Heart left ventricle (tissue), 13 donors: ENCODE measurements at regions not wholly inside any gene's neighbourhood (a gene's known extent, or its start where the extent isn't known, plus 50 kb on each side); places are given as distances from the start of the nearest gene placed in this dataset.

Source experiments
- POLR2A ChIP-seq, 2 donors: fragments of 450-650 bp; IDR thresholded peaks; one replicate each; pipeline ENCODE4 v1.6.1; 2017; ENCODE audit warnings: antibody characterized with exemption in 2 of 2, mild to moderate bottlenecking in 2 of 2, moderate library complexity in 2 of 2
- TF ChIP-seq, protein P1 (sequence below), 12 donors: fragments of 200-600 bp; sonication (generic) in 4 of 12; IDR thresholded peaks; one replicate each; pipeline versions ENCODE4 v1.5.0 to v1.8.0; 2018 to 2022; ENCODE audit warnings: antibody characterized with exemption in 12 of 12, mild to moderate bottlenecking in 5 of 12
- donor health status: ischemic (EF 13 %, LVEDD 7.1; RV severe dilation, severe dysfunction).
- donor health status: DM: no; HTN: yes; CAD: no.
- donor health status: DM: no; HTN: no; CAD: no.
- donor health status: ischemic (EF 25% LVEDD 6.9; RV normal size, moderate dysfunction).
- donor health status: ischemic (EF 25% LVEDD 5.7; RV mildly dilated, moderate dysfunction).
- donor health status: ischemic (EF 35%, LVEDD 5.7; RV mildly dilated, moderate dysfunction).
- donor health status: nonischemic (EF 11% LVEDD 7.7; RV severe dilation, severe dysfunction).
- donor health status: DM: yes; HTN: yes; CAD: no.
- donor health status: PGD.
- donor health status: ischemic (EF 29% LVEDD 5.4; RV normal size, mild dysfunction).
- donor health status: nonischemic (EF 23%, LVEDD 6.1; RV moderate dilation, normal function).

DNA sequence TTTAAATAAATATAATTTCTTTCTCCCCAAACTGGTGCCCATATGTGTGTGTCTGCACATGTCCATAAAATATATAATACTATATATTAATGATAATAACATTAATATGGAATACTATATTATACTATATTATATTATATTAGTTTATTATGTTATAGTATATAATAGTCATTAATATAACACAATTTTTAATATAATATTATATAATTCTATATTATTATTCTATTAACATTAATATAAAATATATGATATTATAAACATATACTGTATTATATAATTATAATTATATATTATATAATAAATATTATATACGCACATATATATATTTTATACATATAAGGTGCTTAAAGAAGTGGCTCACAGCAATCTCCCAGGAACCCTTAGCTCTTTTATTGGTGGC is 513.0 kb upstream of the CDH11 start:
- TF ChIP-seq, protein P1, sequence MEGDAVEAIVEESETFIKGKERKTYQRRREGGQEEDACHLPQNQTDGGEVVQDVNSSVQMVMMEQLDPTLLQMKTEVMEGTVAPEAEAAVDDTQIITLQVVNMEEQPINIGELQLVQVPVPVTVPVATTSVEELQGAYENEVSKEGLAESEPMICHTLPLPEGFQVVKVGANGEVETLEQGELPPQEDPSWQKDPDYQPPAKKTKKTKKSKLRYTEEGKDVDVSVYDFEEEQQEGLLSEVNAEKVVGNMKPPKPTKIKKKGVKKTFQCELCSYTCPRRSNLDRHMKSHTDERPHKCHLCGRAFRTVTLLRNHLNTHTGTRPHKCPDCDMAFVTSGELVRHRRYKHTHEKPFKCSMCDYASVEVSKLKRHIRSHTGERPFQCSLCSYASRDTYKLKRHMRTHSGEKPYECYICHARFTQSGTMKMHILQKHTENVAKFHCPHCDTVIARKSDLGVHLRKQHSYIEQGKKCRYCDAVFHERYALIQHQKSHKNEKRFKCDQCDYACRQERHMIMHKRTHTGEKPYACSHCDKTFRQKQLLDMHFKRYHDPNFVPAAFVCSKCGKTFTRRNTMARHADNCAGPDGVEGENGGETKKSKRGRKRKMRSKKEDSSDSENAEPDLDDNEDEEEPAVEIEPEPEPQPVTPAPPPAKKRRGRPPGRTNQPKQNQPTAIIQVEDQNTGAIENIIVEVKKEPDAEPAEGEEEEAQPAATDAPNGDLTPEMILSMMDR (IDR thresholded peaks at IDR 0.05) = no peak
- TF ChIP-seq POLR2A (IDR thresholded peaks at IDR 0.05) = no peak
